ENCODE measurements at regions not wholly inside any gene's neighbourhood (a gene's known extent, or its start where the extent isn't known, plus 50 kb on each side); places are given as distances from the start of the nearest gene placed in this dataset.

DNA sequence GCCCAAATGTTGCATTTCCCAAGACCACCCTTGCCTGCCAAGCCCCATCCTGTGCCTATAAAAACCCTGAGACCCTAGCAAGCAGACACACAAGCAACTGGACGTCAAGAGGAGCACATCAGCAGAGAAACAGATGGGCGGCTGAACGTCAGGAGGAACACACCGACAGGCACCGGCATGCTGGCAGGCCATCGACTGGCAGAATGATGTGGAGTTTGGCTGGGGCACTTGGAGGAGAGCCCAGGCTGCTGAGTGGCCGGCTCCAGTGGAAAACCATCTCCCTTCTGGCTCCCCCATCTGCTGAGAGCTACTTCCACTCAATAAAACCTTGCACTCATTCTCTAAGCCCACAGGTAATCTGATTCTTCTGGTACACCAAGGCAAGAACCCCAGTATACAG, 130.1 kb downstream of the SLC41A2 start:
- H3K4me3 ChIP-seq (ENCODE audit: low read depth, low read length), result no peak overlapping the region
- no peak for DNase-seq (ENCODE audit: low read depth)
- TF ChIP-seq, protein P1, sequence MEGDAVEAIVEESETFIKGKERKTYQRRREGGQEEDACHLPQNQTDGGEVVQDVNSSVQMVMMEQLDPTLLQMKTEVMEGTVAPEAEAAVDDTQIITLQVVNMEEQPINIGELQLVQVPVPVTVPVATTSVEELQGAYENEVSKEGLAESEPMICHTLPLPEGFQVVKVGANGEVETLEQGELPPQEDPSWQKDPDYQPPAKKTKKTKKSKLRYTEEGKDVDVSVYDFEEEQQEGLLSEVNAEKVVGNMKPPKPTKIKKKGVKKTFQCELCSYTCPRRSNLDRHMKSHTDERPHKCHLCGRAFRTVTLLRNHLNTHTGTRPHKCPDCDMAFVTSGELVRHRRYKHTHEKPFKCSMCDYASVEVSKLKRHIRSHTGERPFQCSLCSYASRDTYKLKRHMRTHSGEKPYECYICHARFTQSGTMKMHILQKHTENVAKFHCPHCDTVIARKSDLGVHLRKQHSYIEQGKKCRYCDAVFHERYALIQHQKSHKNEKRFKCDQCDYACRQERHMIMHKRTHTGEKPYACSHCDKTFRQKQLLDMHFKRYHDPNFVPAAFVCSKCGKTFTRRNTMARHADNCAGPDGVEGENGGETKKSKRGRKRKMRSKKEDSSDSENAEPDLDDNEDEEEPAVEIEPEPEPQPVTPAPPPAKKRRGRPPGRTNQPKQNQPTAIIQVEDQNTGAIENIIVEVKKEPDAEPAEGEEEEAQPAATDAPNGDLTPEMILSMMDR (IDR thresholded peaks at IDR 0.05; ENCODE audit: insufficient read depth, low read length), result no peak

DNA sequence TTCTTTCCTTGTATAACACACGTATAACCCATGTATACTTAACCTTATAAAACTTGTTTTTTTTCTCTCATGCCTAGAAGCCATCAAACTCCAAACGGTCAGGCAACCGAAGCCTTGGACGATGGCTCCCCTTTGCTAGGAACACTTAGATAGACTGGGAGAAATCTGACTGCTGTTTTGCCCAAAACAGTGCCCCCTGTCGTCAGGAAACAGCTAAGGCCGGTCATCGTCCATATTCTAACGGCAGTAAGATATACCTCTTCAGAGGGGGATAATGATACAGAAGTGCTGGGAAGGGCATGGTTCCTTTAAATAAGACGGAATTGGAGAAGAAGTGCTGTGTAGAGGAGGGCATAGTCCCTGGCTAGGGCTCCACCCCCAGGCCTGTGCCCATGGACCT, 130.5 kb downstream of the SLC41A2 start:
- TF ChIP-seq, protein P1 (IDR thresholded peaks at IDR 0.05; ENCODE audit: insufficient read depth, low read length), result peak; percentile 38
- no peak overlapping the region for H3K4me3 ChIP-seq (ENCODE audit: low read depth, low read length)
- DNase-seq (ENCODE audit: low read depth), result no peak

- H3K4me3 ChIP-seq (ENCODE audit: low read depth, low read length), result no peak overlapping the region
- DNase-seq (ENCODE audit: low read depth), result no peak
- TF ChIP-seq, protein P1 (IDR thresholded peaks at IDR 0.05; ENCODE audit: insufficient read depth, low read length), result peak; percentile 17
These were observed 132.7 kb downstream of the SLC41A2 start for GRCh38 chr12:104825408-104825807.

- no peak for DNase-seq (ENCODE audit: low read depth)
- TF ChIP-seq, protein P1 (IDR thresholded peaks at IDR 0.05; ENCODE audit: insufficient read depth, low read length), result no peak
- H3K4me3 ChIP-seq (ENCODE audit: low read depth, low read length), result no peak overlapping the region
These were observed 134.1 kb downstream of the SLC41A2 start for GRCh38 chr12:104823985-104824461.

- TF ChIP-seq, protein P1 (IDR thresholded peaks at IDR 0.05; ENCODE audit: insufficient read depth, low read length), result no peak
- H3K4me3 ChIP-seq (ENCODE audit: low read depth, low read length), result no peak overlapping the region
- DNase-seq (ENCODE audit: low read depth), result no peak
These were observed 135.1 kb downstream of the SLC41A2 start for GRCh38 chr12:104822941-104823340.

- DNase-seq (ENCODE audit: low read depth), result no peak
- no peak overlapping the region for H3K4me3 ChIP-seq (ENCODE audit: low read depth, low read length)
- TF ChIP-seq, protein P1 (IDR thresholded peaks at IDR 0.05; ENCODE audit: insufficient read depth, low read length), result no peak
These were observed 141.1 kb downstream of the SLC41A2 start for GRCh38 chr12:104816845-104817503.

GRCh38 chr12:104815935-104816334, 142.2 kb downstream of the SLC41A2 start:
- no peak overlapping the region for H3K4me3 ChIP-seq (ENCODE audit: low read depth, low read length)
- no peak for DNase-seq (ENCODE audit: low read depth)
- TF ChIP-seq, protein P1 (IDR thresholded peaks at IDR 0.05; ENCODE audit: insufficient read depth, low read length), result no peak

All from fibroblast of the aortic adventitia (primary cell).